Natural killer cell (primary cell): ENCODE measurements at regions not wholly inside any gene's neighbourhood (a gene's known extent, or its start where the extent isn't known, plus 50 kb on each side); places are given as distances from the start of the nearest gene placed in this dataset.
A peak's percentile ranks its signal among the peaks of the same experiment; 100 is the strongest.
"Not testable (repeated sequence)": the region's sequence is repeated elsewhere in the genome, so short reads cannot be mapped to it uniquely, and the experiment has no call there.

Experiments
- ATAC-seq, 3 donors: fragments of 150-1000 bp in 2 of 3; fragments of 200-7000 bp in 1 of 3; cut with Tn5 transposase; 1 replicate in 1 of 3; 2 replicates in 2 of 3; pipeline ENCODE4 v1.10.0; 2021; ENCODE audit warnings: mild to moderate bottlenecking in 2 of 3, moderate library complexity in 2 of 3
- DNase-seq, 2 donors: peaks; one replicate each; pipeline versions ENCODE4 v3.0.0 to v3.0.0-alpha.2; 2013 to 2021; ENCODE audit warnings: mixed read lengths in 1 of 2
- H3K27ac ChIP-seq: one replicate; pipeline ENCODE4 v1.5.1; 2013; ENCODE audit warnings: mild to moderate bottlenecking, low read length
- H3K27me3 ChIP-seq: one replicate; pipeline ENCODE4 v1.6.1; 2013; ENCODE audit warnings: low read length; ENCODE audit not compliant: control insufficient read depth, insufficient read depth
- H3K36me3 ChIP-seq: one replicate; pipeline ENCODE4 v1.6.1; 2013; ENCODE audit warnings: low read length; ENCODE audit not compliant: control insufficient read depth, insufficient read depth
- H3K4me1 ChIP-seq: one replicate; pipeline ENCODE4 v1.6.1; 2013; ENCODE audit warnings: low read length; ENCODE audit not compliant: control insufficient read depth, insufficient read depth
- H3K4me3 ChIP-seq: one replicate; pipeline ENCODE4 v1.5.1; 2013; ENCODE audit warnings: low read length
- H3K9me3 ChIP-seq: one replicate; pipeline ENCODE4 v1.6.1; 2013; ENCODE audit warnings: low read length; ENCODE audit not compliant: control insufficient read depth, insufficient read depth
- H3K27ac Mint-ChIP-seq, 2 donors: one replicate each; pipeline ENCODE4 v1.8.0; 2022; ENCODE audit warnings: mild to moderate bottlenecking in 2 of 2, mixed read lengths in 2 of 2, moderate library complexity in 1 of 2
- H3K27me3 Mint-ChIP-seq, 2 donors: one replicate each; pipeline ENCODE4 v1.8.0; 2022; ENCODE audit warnings: low read depth in 2 of 2, mixed read lengths in 2 of 2
- H3K36me3 Mint-ChIP-seq: one replicate; pipeline ENCODE4 v1.8.0; 2022; ENCODE audit warnings: mixed read lengths
- H3K4me1 Mint-ChIP-seq, 2 donors: one replicate each; pipeline ENCODE4 v1.8.0; 2022; ENCODE audit warnings: mixed read lengths in 2 of 2
- H3K4me3 Mint-ChIP-seq: one replicate; pipeline ENCODE4 v1.8.0; 2022; ENCODE audit warnings: mild to moderate bottlenecking, moderate library complexity, mixed read lengths
- H3K9me3 Mint-ChIP-seq, 2 donors: one replicate each; pipeline ENCODE4 v1.8.0; 2022; ENCODE audit warnings: mixed read lengths in 2 of 2
- WGBS: methylation state at CpG from one replicate; pipeline ENCODE4 v1.1.7; 2013; ENCODE audit warnings: missing lambda C conversion rate; ENCODE audit not compliant: insufficient coverage; 5-methylcytosine and 5-hydroxymethylcytosine counted together
- intact Hi-C: fragments of 100-400 bp; cut with micrococcal nuclease; formaldehyde crosslinking; loops from one replicate; pipeline ENCODE4 v1.14.2; 2022

DNA sequence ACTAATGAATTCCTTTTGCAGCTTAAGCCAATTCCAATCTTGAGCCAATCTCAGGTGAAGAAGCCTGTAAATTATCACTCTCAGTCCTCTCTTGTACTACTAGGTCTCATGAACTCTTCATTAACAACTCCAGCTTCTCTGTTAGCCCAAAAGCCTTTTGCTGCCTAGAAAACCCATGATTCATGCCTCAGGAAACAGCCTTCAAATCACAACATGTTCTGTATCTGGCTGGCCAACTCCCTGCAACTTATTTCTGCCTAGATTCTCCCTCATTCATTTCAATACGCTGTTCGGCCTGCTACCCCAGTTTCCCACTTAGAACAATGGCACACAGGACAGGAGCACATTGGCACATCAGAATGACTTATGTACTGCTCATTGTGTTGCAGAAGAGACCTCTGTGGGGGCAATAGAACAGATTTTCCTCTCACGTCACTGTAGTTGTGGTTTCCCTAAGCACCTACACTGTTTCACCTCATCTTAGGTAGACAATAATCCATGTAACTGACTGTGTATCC is 395.4 kb downstream of the OR4F29 start:
- ATAC-seq, H3K27me3 Mint-ChIP-seq, H3K27ac Mint-ChIP-seq, intact Hi-C loops, H3K4me1 ChIP-seq, H3K36me3 Mint-ChIP-seq, H3K4me3 Mint-ChIP-seq, H3K9me3 Mint-ChIP-seq, H3K36me3 ChIP-seq, H3K4me3 ChIP-seq, H3K27me3 ChIP-seq, H3K27ac ChIP-seq, H3K9me3 ChIP-seq, H3K4me1 Mint-ChIP-seq, DNase-seq: not testable (repeated sequence)
- no CpG with 5 or more reads among the region's 3 CpGs for WGBS

DNA sequence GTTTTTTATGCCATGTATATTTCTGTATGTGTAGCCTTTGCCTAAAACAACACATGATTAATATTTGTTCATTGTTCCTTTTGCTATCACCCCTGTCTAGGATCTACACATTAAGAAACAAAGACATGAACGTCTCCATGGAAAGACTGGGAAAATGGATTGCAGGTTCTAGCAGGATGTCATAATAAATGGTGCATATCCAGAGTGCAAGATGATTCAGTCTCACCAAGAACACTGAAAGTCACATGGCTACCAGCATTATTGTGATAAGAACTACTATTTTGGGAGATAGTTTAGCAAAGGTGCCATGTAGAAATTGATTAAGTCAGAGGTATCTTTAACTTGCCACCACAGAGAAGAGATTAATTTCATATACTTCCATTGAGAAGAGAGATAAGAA is 398.3 kb downstream of the OR4F29 start:
- H3K9me3 Mint-ChIP-seq, H3K9me3 ChIP-seq, H3K4me1 Mint-ChIP-seq, H3K36me3 ChIP-seq, H3K27me3 ChIP-seq, H3K27ac ChIP-seq, H3K4me3 Mint-ChIP-seq, DNase-seq, H3K27ac Mint-ChIP-seq, H3K27me3 Mint-ChIP-seq, H3K36me3 Mint-ChIP-seq, ATAC-seq, H3K4me1 ChIP-seq, intact Hi-C loops, H3K4me3 ChIP-seq: not testable (repeated sequence)
- WGBS: no CpG with 5 or more reads among the region's 1 CpG

DNA sequence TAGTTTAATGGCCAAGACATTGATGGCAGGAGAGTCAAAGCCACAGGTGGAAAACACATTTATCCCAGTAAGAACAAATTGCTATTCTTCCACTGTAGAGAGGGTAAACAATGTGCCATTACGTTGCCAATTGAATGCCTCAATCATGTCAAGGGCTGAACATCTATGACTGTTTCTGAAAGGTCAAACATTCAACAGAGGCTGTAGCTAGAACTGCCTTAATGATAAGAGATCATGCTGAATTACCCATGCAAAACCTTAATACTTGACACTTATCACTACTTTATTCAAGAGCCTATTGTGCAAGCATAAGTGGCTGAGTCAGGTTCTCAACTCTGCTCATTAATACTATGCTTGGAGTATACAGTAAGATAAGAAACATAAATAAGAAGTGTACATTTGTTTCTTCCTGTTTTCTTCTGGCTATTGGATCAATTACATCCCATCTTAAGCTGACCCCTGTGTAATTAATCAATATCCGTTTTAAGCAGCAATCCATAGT is 409.5 kb downstream of the OR4F29 start:
- H3K4me3 Mint-ChIP-seq, H3K9me3 Mint-ChIP-seq, H3K36me3 Mint-ChIP-seq, H3K4me3 ChIP-seq, intact Hi-C loops, H3K27ac ChIP-seq, H3K4me1 ChIP-seq, H3K27me3 ChIP-seq, DNase-seq, H3K9me3 ChIP-seq, H3K4me1 Mint-ChIP-seq, H3K27me3 Mint-ChIP-seq, H3K27ac Mint-ChIP-seq, ATAC-seq, H3K36me3 ChIP-seq: not testable (repeated sequence)
- no CpG with 5 or more reads among the region's 2 CpGs for WGBS

DNA sequence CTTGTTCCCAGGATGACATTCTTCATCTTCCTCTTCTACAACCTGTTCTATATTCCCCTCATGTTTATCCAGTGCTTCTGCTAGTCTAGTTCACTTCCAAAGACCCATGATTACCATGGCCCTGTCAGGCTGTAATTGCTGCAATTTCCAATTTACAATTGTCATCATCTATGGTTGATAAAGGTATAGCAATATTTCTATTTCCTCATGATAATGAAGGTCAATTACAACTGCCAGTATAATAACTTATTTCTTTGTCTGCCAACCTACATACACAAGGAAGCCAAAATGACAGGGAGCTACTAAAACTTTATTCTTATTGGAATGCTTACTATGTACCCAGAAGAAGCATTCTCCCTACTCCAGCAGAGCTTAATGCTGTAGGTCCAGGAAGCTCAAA is 410.3 kb downstream of the OR4F29 start:
- H3K9me3 Mint-ChIP-seq, H3K27me3 ChIP-seq, H3K36me3 Mint-ChIP-seq, H3K4me1 Mint-ChIP-seq, ATAC-seq, H3K27ac ChIP-seq, intact Hi-C loops, H3K4me3 Mint-ChIP-seq, H3K27ac Mint-ChIP-seq, H3K4me1 ChIP-seq, H3K27me3 Mint-ChIP-seq, DNase-seq, H3K4me3 ChIP-seq, H3K36me3 ChIP-seq, H3K9me3 ChIP-seq: not testable (repeated sequence)

DNA sequence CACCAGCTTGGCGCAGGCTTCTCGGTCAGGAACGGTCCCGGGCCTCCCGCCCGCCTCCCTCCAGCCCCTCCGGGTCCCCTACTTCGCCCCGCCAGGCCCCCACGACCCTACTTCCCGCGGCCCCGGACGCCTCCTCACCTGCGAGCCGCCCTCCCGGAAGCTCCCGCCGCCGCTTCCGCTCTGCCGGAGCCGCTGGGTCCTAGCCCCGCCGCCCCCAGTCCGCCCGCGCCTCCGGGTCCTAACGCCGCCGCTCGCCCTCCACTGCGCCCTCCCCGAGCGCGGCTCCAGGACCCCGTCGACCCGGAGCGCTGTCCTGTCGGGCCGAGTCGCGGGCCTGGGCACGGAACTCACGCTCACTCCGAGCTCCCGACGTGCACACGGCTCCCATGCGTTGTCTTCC is 422.3 kb downstream of the OR4F29 start:
- H3K36me3 ChIP-seq, H3K27me3 ChIP-seq, intact Hi-C loops, H3K27ac ChIP-seq, H3K4me3 Mint-ChIP-seq, H3K9me3 Mint-ChIP-seq, ATAC-seq, H3K4me3 ChIP-seq, H3K27ac Mint-ChIP-seq, H3K27me3 Mint-ChIP-seq, H3K4me1 ChIP-seq, H3K36me3 Mint-ChIP-seq, H3K4me1 Mint-ChIP-seq, H3K9me3 ChIP-seq: not testable (repeated sequence)
- no CpG with 5 or more reads among the region's 52 CpGs for WGBS
- peak in 1 of 2 donors; percentile 32 for DNase-seq

DNA sequence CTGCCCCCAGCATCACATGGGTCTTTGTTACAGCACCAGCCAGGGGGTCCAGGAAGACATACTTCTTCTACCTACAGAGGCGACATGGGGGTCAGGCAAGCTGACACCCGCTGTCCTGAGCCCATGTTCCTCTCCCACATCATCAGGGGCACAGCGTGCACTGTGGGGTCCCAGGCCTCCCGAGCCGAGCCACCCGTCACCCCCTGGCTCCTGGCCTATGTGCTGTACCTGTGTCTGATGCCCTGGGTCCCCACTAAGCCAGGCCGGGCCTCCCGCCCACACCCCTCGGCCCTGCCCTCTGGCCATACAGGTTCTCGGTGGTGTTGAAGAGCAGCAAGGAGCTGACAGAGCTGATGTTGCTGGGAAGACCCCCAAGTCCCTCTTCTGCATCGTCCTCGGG is 434.2 kb downstream of the OR4F29 start:
- intact Hi-C loops, H3K4me1 ChIP-seq, H3K36me3 Mint-ChIP-seq, H3K4me3 Mint-ChIP-seq, H3K27ac Mint-ChIP-seq, H3K4me3 ChIP-seq, H3K9me3 ChIP-seq, H3K4me1 Mint-ChIP-seq, DNase-seq, H3K27me3 Mint-ChIP-seq, H3K9me3 Mint-ChIP-seq, H3K27ac ChIP-seq, ATAC-seq, H3K36me3 ChIP-seq, H3K27me3 ChIP-seq: not testable (repeated sequence)
- 97% methylated on average over 4 of the region's 12 CpGs for WGBS

DNA sequence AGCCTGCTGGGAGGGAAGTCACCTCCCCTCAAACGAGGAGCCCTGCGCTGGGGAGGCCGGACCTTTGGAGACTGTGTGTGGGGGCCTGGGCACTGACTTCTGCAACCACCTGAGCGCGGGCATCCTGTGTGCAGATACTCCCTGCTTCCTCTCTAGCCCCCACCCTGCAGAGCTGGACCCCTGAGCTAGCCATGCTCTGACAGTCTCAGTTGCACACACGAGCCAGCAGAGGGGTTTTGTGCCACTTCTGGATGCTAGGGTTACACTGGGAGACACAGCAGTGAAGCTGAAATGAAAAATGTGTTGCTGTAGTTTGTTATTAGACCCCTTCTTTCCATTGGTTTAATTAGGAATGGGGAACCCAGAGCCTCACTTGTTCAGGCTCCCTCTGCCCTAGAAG is 435.5 kb downstream of the OR4F29 start:
- H3K4me3 Mint-ChIP-seq, H3K4me1 Mint-ChIP-seq, H3K27ac ChIP-seq, H3K9me3 Mint-ChIP-seq, H3K4me1 ChIP-seq, H3K9me3 ChIP-seq, H3K36me3 ChIP-seq, DNase-seq, intact Hi-C loops, H3K27ac Mint-ChIP-seq, H3K27me3 ChIP-seq, ATAC-seq, H3K36me3 Mint-ChIP-seq, H3K4me3 ChIP-seq, H3K27me3 Mint-ChIP-seq: not testable (repeated sequence)
- 90% methylated on average over 4 of the region's 6 CpGs for WGBS

DNA sequence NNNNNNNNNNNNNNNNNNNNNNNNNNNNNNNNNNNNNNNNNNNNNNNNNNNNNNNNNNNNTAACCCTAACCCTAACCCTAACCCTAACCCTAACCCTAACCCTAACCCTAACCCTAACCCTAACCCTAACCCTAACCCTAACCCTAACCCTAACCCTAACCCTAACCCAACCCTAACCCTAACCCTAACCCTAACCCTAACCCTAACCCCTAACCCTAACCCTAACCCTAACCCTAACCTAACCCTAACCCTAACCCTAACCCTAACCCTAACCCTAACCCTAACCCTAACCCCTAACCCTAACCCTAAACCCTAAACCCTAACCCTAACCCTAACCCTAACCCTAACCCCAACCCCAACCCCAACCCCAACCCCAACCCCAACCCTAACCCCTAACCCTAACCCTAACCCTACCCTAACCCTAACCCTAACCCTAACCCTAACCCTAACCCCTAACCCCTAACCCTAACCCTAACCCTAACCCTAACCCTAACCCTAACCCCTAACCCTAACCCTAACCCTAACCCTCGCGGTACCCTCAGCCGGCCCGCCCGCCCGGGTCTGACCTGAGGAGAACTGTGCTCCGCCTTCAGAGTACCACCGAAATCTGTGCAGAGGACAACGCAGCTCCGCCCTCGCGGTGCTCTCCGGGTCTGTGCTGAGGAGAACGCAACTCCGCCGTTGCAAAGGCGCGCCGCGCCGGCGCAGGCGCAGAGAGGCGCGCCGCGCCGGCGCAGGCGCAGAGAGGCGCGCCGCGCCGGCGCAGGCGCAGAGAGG is 441.3 kb downstream of the OR4F29 start:
- intact Hi-C loops, H3K4me3 ChIP-seq, H3K4me1 ChIP-seq, H3K4me1 Mint-ChIP-seq, H3K9me3 ChIP-seq, H3K9me3 Mint-ChIP-seq, H3K36me3 Mint-ChIP-seq, H3K27me3 ChIP-seq, H3K4me3 Mint-ChIP-seq, H3K27ac Mint-ChIP-seq, H3K27ac ChIP-seq, H3K36me3 ChIP-seq, H3K27me3 Mint-ChIP-seq: not testable (repeated sequence)
- DNase-seq (peak in 1 of 2 donors; percentile 38), ATAC-seq (peak in 2 of 3 donors; percentile 47 to 52)
- WGBS: no CpG with 5 or more reads among the region's 37 CpGs
